ENCODE measurements at regions not wholly inside any gene's neighbourhood (a gene's known extent, or its start where the extent isn't known, plus 50 kb on each side); places are given as distances from the start of the nearest gene placed in this dataset.

GRCh38 chr12:67489007-67489406 is 159.5 kb upstream of the DYRK2 start:
- peaks cover 13% of the 10 kb centered on the region for H3K4me1 Mint-ChIP-seq
- H3K36me3 Mint-ChIP-seq, result peaks cover 19% of the 10 kb centered on the region
- H3K4me3 Mint-ChIP-seq, result no peak overlapping the region
- TF ChIP-seq CTCF (IDR thresholded peaks at IDR 0.05; ENCODE audit: unreplicated experiment), result no peak
- H3K27me3 Mint-ChIP-seq (ENCODE audit: low read depth), result no peaks in the 10 kb centered on the region
- no peak overlapping the region for H3K27ac Mint-ChIP-seq
- no peak for DNase-seq (ENCODE audit: low spot score in 2 of 2, unreplicated experiment in 2 of 2)
- peaks cover 54% of the 10 kb centered on the region for H3K9me3 Mint-ChIP-seq

- Mint-ChIP-seq H3K27me3 (ENCODE audit: low read depth) (no peaks in the 10 kb centered on the region), H3K36me3 (peaks cover 10% of the 10 kb centered on the region), H3K27ac (peak overlapping the region; percentile 22), H3K4me3 (no peak overlapping the region), H3K9me3 (peaks cover 29% of the 10 kb centered on the region), H3K4me1 (peaks cover 36% of the 10 kb centered on the region)
- TF ChIP-seq CTCF (IDR thresholded peaks at IDR 0.05; ENCODE audit: unreplicated experiment), result no peak
- DNase-seq (ENCODE audit: low spot score in 2 of 2, unreplicated experiment in 2 of 2), result no peak
Measured at GRCh38 chr12:67496581-67496980, 152.0 kb upstream of the DYRK2 start.

GRCh38 chr12:67498991-67499390 is 149.6 kb upstream of the DYRK2 start:
- Mint-ChIP-seq H3K27me3 (ENCODE audit: low read depth) (no peaks in the 10 kb centered on the region), H3K27ac (no peak overlapping the region), H3K36me3 (no peaks in the 10 kb centered on the region), H3K4me1 (peaks cover 39% of the 10 kb centered on the region), H3K9me3 (peaks cover 5% of the 10 kb centered on the region), H3K4me3 (no peak overlapping the region)
- no peak for DNase-seq (ENCODE audit: low spot score in 2 of 2, unreplicated experiment in 2 of 2)
- no peak for TF ChIP-seq CTCF (IDR thresholded peaks at IDR 0.05; ENCODE audit: unreplicated experiment)

- Mint-ChIP-seq H3K27me3 (ENCODE audit: low read depth) (no peaks in the 10 kb centered on the region), H3K4me1 (peaks cover 34% of the 10 kb centered on the region), H3K4me3 (no peak overlapping the region), H3K9me3 (no peaks in the 10 kb centered on the region), H3K36me3 (no peaks in the 10 kb centered on the region), H3K27ac (no peak overlapping the region)
- no peak for DNase-seq (ENCODE audit: low spot score in 2 of 2, unreplicated experiment in 2 of 2)
- TF ChIP-seq CTCF (IDR thresholded peaks at IDR 0.05; ENCODE audit: unreplicated experiment), result no peak
Measured at GRCh38 chr12:67501362-67501761, 147.2 kb upstream of the DYRK2 start.

GRCh38 chr12:67504026-67504425 is 144.5 kb upstream of the DYRK2 start:
- no peak for TF ChIP-seq CTCF (IDR thresholded peaks at IDR 0.05; ENCODE audit: unreplicated experiment)
- no peaks in the 10 kb centered on the region for H3K36me3 Mint-ChIP-seq
- DNase-seq (ENCODE audit: low spot score in 2 of 2, unreplicated experiment in 2 of 2), result no peak
- H3K9me3 Mint-ChIP-seq, result no peaks in the 10 kb centered on the region
- H3K27ac Mint-ChIP-seq, result no peak overlapping the region
- H3K27me3 Mint-ChIP-seq (ENCODE audit: low read depth), result no peaks in the 10 kb centered on the region
- H3K4me1 Mint-ChIP-seq, result peaks cover 27% of the 10 kb centered on the region
- no peak overlapping the region for H3K4me3 Mint-ChIP-seq

- Mint-ChIP-seq H3K27ac (no peak overlapping the region), H3K36me3 (no peaks in the 10 kb centered on the region), H3K4me1 (peaks cover 38% of the 10 kb centered on the region), H3K27me3 (ENCODE audit: low read depth) (no peaks in the 10 kb centered on the region), H3K9me3 (no peaks in the 10 kb centered on the region), H3K4me3 (no peak overlapping the region)
- no peak for TF ChIP-seq CTCF (IDR thresholded peaks at IDR 0.05; ENCODE audit: unreplicated experiment)
- DNase-seq (ENCODE audit: low spot score in 2 of 2, unreplicated experiment in 2 of 2), result no peak
Measured at GRCh38 chr12:67506739-67507138, 141.8 kb upstream of the DYRK2 start.

Data from mesothelial cell of epicardium (in vitro differentiated cells).